ENCODE measurements at regions not wholly inside any gene's neighbourhood (a gene's known extent, or its start where the extent isn't known, plus 50 kb on each side); places are given as distances from the start of the nearest gene placed in this dataset.
A peak's percentile ranks its signal among the peaks of the same experiment; 100 is the strongest.

DNA sequence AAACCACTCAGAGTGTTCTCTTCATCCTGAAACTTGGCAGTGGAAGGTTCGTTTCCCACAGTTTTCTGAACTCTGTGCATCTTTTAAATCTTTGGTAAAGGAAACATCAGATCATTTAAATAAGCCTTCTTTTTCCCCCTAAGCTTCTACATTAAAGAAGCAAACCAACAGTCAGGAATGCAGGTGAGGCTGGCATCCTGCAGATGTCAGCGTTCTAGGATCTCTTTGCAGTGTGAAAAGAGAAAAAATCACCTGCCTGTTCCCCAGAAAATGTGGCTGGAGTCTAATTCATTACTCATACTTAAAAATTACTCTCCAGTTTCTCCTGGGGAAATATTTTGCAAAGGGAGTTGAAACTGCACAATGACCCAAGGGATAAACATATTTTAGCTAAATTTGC, 64.5 kb upstream of the ZCCHC2 start:
- H2BK12ac ChIP-seq (ENCODE audit: low read depth, low read length): no peak overlapping the region
- no peaks in the 10 kb centered on the region for H3K23me2 ChIP-seq (ENCODE audit: low read depth, low read length)
- H3K79me2 ChIP-seq (ENCODE audit: control insufficient read depth in 1 of 2, insufficient read depth in 2 of 2, low read length in 2 of 2): no peaks in the 10 kb centered on the region
- no peak overlapping the region for H2AFZ ChIP-seq (ENCODE audit: low read length)
- whole genome bisulfite sequencing, 2 experiments (ENCODE audit: extremely low coverage in 1 of 2, insufficient coverage in 1 of 2, insufficient read length in 1 of 2, insufficient replicate concordance in 2 of 2, low coverage in 1 of 2, low lambda C conversion rate in 2 of 2, missing lambda C conversion rate in 1 of 2): 67% methylated on average over 2 of the region's 2 CpGs; no CpG with 5 or more reads in 1 of the 2 experiments
- H3K36me3 ChIP-seq (ENCODE audit: control insufficient read depth in 2 of 4, insufficient read depth in 4 of 4, low read length in 3 of 4): no peaks in the 10 kb centered on the region
- H3K23ac ChIP-seq (ENCODE audit: insufficient read length): no peak overlapping the region
- H3K4me3 ChIP-seq (ENCODE audit: extremely low read depth in 1 of 4, insufficient read depth in 2 of 4, low read depth in 3 of 4, low read length in 4 of 4): no peak overlapping the region
- no peak overlapping the region for H3K56ac ChIP-seq (replicated peaks; ENCODE audit: insufficient read length, low read depth, low read length)
- DNase-seq (ENCODE audit: low read depth in 1 of 2, low spot score in 2 of 2) (no peak), FAIRE-seq (peak; percentile 50)
- H2BK20ac ChIP-seq (ENCODE audit: low read length): no peak overlapping the region
- no peak overlapping the region for H3K9ac ChIP-seq (replicated peaks in 1 of 4; ENCODE audit: extremely low read depth in 1 of 4, low read depth in 3 of 4, low read length in 3 of 4)
- H3K4ac ChIP-seq (replicated peaks; ENCODE audit: insufficient read length, low read depth, low read length): no peak overlapping the region
- H4K5ac ChIP-seq (ENCODE audit: insufficient read length, low read depth, low read length): no peak overlapping the region
- ChIA-PET POLR2A (ENCODE audit: partially characterized antibody) (interaction anchor here (1.5 kb wide), 1 partner anchor 50 kb away, joined by 4 read pairs; no protein-coding TSS in a partner anchor), CTCF (ENCODE audit: partially characterized antibody) (interaction anchor here (1.0 to 4.8 kb wide), 11 partner anchors 22 to 209 kb away, joined by 3 to 28 read pairs (median 6); no protein-coding TSS in a partner anchor)
- no peaks in the 10 kb centered on the region for H3K79me1 ChIP-seq (ENCODE audit: low read depth, low read length)
- no peak overlapping the region for H4K91ac ChIP-seq (replicated peaks; ENCODE audit: insufficient read length, low read length)
- no peak overlapping the region for H3K4me2 ChIP-seq (ENCODE audit: insufficient read depth in 1 of 2, low read depth in 2 of 2, low read length in 2 of 2)
- no peak overlapping the region for H4K8ac ChIP-seq (ENCODE audit: extremely low read depth, insufficient read depth, low read length)
- H3K14ac ChIP-seq (ENCODE audit: insufficient read length): no peak overlapping the region
- no peak overlapping the region for H3K27ac ChIP-seq (ENCODE audit: low read depth, low read length)
- no peak overlapping the region for H2AK5ac ChIP-seq (ENCODE audit: low read depth, low read length)
- H4K20me1 ChIP-seq (replicated peaks in 1 of 2; ENCODE audit: control insufficient read depth in 1 of 2, insufficient read depth in 2 of 2, low read length in 2 of 2): no peaks in the 10 kb centered on the region
- H2BK120ac ChIP-seq (replicated peaks; ENCODE audit: low read depth, low read length): no peak overlapping the region
- H2BK5ac ChIP-seq (ENCODE audit: low read depth, low read length): no peak overlapping the region
- no peaks in the 10 kb centered on the region for H3K27me3 ChIP-seq (replicated peaks in 1 of 4; ENCODE audit: control insufficient read depth in 3 of 4, extremely low read depth in 1 of 4, insufficient read depth in 3 of 4, low read length in 3 of 4)
- peaks cover 0 to 3% (median 0%) of the 10 kb centered on the region in 4 experiments; a peak in 1 of 7 replicates for H3K4me1 ChIP-seq (replicated peaks in 1 of 4; ENCODE audit: control insufficient read depth in 3 of 4, insufficient read depth in 4 of 4, low read length in 3 of 4)
- H3K9me3 ChIP-seq (ENCODE audit: insufficient read depth in 2 of 2, low read depth in 1 of 2, low read length in 1 of 2): no peaks in the 10 kb centered on the region
- no peak overlapping the region for H3K18ac ChIP-seq (ENCODE audit: extremely low read depth, low read length)
- H2BK15ac ChIP-seq (ENCODE audit: low read length): no peak overlapping the region
- TF ChIP-seq RAD21 (IDR thresholded peaks at IDR 0.05 in 1 of 2, conservative IDR thresholded peaks at IDR 0.05 in 1 of 2; ENCODE audit: low read depth in 2 of 2, low read length in 2 of 2): peak in 1 of 2 experiments; percentile 28; a peak in 1 of 4 replicates
- TF ChIP-seq JUND (IDR thresholded peaks at IDR 0.05; ENCODE audit: low read length): no peak
- no peak for TF ChIP-seq EGR1 (IDR thresholded peaks at IDR 0.05; ENCODE audit: borderline replicate concordance, low read depth, low read length)
- peak; percentile 49; the same call in 1 of the 2 replicates for TF ChIP-seq TEAD4 (IDR thresholded peaks at IDR 0.05; ENCODE audit: low read depth, low read length)
- no peak for TF ChIP-seq TAF1 (IDR thresholded peaks at IDR 0.05; ENCODE audit: low read depth, low read length)
- TF ChIP-seq, protein P1, sequence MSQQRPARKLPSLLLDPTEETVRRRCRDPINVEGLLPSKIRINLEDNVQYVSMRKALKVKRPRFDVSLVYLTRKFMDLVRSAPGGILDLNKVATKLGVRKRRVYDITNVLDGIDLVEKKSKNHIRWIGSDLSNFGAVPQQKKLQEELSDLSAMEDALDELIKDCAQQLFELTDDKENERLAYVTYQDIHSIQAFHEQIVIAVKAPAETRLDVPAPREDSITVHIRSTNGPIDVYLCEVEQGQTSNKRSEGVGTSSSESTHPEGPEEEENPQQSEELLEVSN (IDR thresholded peaks at IDR 0.05): no peak
- TF ChIP-seq TAF7 (optimal IDR thresholded peaks at IDR 0.05; ENCODE audit: borderline replicate concordance, low read depth, low read length): no peak
- TF ChIP-seq, protein P2, sequence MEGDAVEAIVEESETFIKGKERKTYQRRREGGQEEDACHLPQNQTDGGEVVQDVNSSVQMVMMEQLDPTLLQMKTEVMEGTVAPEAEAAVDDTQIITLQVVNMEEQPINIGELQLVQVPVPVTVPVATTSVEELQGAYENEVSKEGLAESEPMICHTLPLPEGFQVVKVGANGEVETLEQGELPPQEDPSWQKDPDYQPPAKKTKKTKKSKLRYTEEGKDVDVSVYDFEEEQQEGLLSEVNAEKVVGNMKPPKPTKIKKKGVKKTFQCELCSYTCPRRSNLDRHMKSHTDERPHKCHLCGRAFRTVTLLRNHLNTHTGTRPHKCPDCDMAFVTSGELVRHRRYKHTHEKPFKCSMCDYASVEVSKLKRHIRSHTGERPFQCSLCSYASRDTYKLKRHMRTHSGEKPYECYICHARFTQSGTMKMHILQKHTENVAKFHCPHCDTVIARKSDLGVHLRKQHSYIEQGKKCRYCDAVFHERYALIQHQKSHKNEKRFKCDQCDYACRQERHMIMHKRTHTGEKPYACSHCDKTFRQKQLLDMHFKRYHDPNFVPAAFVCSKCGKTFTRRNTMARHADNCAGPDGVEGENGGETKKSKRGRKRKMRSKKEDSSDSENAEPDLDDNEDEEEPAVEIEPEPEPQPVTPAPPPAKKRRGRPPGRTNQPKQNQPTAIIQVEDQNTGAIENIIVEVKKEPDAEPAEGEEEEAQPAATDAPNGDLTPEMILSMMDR (IDR thresholded peaks at IDR 0.05; ENCODE audit: control extremely low read depth in 1 of 3, insufficient read depth in 1 of 3, low read depth in 1 of 3, low read length in 3 of 3): peak in 2 of 3 experiments; percentile 18 to 37; a peak in 2 of 4 replicates
- TF ChIP-seq SIX5 (IDR thresholded peaks at IDR 0.05; ENCODE audit: low read depth, low read length): no peak
